ENCODE measurements at regions not wholly inside any gene's neighbourhood (a gene's known extent, or its start where the extent isn't known, plus 50 kb on each side); places are given as distances from the start of the nearest gene placed in this dataset.

- TF ChIP-seq POLR2A (IDR thresholded peaks at IDR 0.05) (no peak), CTCF (IDR thresholded peaks at IDR 0.05) (no peak)
Measured at GRCh38 chr2:47276061-47276460, 93.0 kb upstream of the EPCAM start.

All from right lobe of liver (tissue), 4 donors.